H1 (cell line): ENCODE measurements at regions not wholly inside any gene's neighbourhood (a gene's known extent, or its start where the extent isn't known, plus 50 kb on each side); places are given as distances from the start of the nearest gene placed in this dataset.

ENCODE experiments used
- CTCF ChIP-seq, 3 experiments: IDR thresholded peaks; 1 replicate in 2 of 3; 2 replicates in 1 of 3; pipeline versions ENCODE4 v1.5.1 to v1.6.1; 2011; ENCODE audit warnings: low read length in 3 of 3, mild to moderate bottlenecking in 3 of 3, inconsistent platforms in 2 of 3, low read depth in 1 of 3, moderate library complexity in 1 of 3; ENCODE audit not compliant: insufficient read depth in 1 of 3; ENCODE audit errors: control extremely low read depth in 1 of 3
- MAFK ChIP-seq: IDR thresholded peaks from 2 replicates; pipeline ENCODE4 v1.6.1; 2012; ENCODE audit warnings: low read depth, mild to moderate bottlenecking, improper control_type of control experiment, low read length
- USF2 ChIP-seq: IDR thresholded peaks from 2 replicates; pipeline ENCODE4 v1.6.1; 2011; ENCODE audit warnings: low read length, improper control_type of control experiment

- TF ChIP-seq MAFK, result no peak
- TF ChIP-seq CTCF (IDR thresholded peaks at IDR 0.05; ENCODE audit: control extremely low read depth in 1 of 3, insufficient read depth in 1 of 3, low read depth in 1 of 3, low read length in 3 of 3), result no peak
- TF ChIP-seq USF2, result no peak
Observed at GRCh38 chr6:6707143-6707542, 118.6 kb downstream of the LY86 start.
